ENCODE measurements at regions not wholly inside any gene's neighbourhood (a gene's known extent, or its start where the extent isn't known, plus 50 kb on each side); places are given as distances from the start of the nearest gene placed in this dataset.

DNA sequence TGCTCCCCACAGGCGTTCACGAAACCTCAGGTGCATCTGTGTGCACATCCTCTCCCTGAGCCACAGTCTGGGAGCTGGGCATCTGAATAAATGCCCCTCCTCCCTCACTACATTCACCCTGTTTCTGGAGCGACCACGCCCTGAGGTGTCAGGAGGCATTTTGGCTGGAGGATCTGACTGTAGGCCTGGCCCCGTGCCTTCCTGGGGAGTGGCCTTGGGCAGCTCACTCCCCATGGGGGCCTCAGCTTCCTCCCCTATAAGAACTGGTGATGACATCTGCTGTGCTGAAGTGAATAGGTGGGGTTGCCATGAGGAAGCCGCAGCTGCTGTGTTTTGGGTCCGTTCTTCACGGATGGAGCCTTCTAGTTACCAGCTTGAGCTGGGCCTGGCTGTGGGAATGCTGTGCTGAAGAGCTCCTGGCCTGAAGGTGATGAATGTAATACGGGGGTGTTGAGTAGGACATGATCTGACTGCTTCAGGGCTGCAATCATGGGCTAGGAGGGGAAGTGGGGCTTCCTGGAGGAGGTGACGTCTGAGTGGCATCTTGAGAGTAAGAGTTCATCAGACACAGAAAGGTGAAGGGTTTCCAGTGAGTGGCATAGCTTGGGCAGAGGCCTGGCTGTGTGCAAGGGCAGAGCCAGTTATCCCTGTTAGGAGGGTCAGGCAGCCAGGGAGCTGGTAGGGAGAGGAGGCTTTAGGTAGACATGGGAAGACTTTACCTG lies 58.2 kb downstream of the GLI2 start:
- Histone ChIP-seq H3K9me3 (ENCODE audit: low read depth) (no peaks in the 10 kb centered on the region), H2AFZ (no peak overlapping the region), H3K4me1 (ENCODE audit: insufficient read depth) (peaks cover 18% of the 10 kb centered on the region), H3K36me3 (replicated peaks; ENCODE audit: insufficient read depth, low read depth) (no peaks in the 10 kb centered on the region), H4K20me1 (ENCODE audit: insufficient read depth, poor library complexity, severe bottlenecking) (peaks cover 2% of the 10 kb centered on the region), H3K27me3 (no peaks in the 10 kb centered on the region), H3K27ac (no peak overlapping the region), H3K9me2 (replicated peaks; ENCODE audit: insufficient read depth) (no peaks in the 10 kb centered on the region), H3K4me2 (no peak overlapping the region), H3K4me3 (no peak overlapping the region), H3K79me2 (peaks cover 7% of the 10 kb centered on the region)
- DNase-seq (ENCODE audit: low spot score) = no peak
- 81% methylated on average over 10 of the region's 10 CpGs for WGBS (ENCODE audit: low lambda C conversion rate, missing lambda C conversion rate)
- TF ChIP-seq, protein P1, sequence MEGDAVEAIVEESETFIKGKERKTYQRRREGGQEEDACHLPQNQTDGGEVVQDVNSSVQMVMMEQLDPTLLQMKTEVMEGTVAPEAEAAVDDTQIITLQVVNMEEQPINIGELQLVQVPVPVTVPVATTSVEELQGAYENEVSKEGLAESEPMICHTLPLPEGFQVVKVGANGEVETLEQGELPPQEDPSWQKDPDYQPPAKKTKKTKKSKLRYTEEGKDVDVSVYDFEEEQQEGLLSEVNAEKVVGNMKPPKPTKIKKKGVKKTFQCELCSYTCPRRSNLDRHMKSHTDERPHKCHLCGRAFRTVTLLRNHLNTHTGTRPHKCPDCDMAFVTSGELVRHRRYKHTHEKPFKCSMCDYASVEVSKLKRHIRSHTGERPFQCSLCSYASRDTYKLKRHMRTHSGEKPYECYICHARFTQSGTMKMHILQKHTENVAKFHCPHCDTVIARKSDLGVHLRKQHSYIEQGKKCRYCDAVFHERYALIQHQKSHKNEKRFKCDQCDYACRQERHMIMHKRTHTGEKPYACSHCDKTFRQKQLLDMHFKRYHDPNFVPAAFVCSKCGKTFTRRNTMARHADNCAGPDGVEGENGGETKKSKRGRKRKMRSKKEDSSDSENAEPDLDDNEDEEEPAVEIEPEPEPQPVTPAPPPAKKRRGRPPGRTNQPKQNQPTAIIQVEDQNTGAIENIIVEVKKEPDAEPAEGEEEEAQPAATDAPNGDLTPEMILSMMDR (IDR thresholded peaks at IDR 0.05; ENCODE audit: poor library complexity) = no peak
- TF ChIP-seq EZH2phosphoT487 (IDR thresholded peaks at IDR 0.05; ENCODE audit: low read depth, severe bottlenecking, unreplicated experiment) (no peak), EZH2 (IDR thresholded peaks at IDR 0.05; ENCODE audit: borderline replicate concordance) (no peak)

DNA sequence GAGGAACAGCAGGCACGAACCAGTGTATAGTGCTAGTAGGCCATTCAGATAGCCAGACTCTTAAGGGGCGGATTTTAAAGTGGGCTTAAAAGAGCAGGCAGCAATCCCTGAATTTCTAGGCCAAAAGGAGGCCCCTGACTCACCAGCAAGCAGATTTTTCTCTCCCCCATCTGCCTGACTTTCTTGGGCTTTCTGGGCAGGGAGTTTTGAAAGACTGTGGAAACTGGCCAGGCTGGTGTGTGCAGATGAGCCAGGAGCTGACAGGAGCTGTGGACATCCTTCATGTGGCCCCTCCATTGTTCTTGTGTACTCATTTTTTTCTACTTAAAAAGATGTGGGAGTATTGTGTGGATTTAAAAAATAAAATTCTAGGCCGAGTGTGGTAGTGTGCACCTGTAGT lies 59.0 kb downstream of the GLI2 start:
- 91% methylated on average over 3 of the region's 3 CpGs for WGBS (ENCODE audit: low lambda C conversion rate, missing lambda C conversion rate)

DNA sequence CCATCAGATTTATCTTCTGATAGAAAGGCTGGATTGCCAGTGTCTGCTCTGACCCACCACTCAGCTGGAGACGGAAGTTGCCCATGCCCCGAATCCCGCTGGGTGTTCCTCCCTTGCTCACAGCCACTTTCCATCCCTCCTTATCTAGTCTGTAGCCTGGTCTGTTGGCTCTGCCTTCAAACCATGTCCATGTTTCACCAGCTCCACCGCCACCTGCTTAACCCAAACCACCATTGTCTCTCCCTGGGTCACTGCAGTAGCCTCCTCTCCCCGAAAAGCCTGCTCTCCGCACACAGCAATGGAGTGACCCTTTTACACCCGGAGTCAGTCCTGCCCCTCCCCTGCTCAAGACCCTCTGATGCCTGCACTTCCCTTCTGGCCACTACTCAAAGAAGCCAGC lies 60.4 kb downstream of the GLI2 start:
- H3K36me3 ChIP-seq (replicated peaks; ENCODE audit: insufficient read depth, low read depth) = no peaks in the 10 kb centered on the region
- no peak for DNase-seq (ENCODE audit: low spot score)
- peaks cover 2% of the 10 kb centered on the region for H4K20me1 ChIP-seq (ENCODE audit: insufficient read depth, poor library complexity, severe bottlenecking)
- H2AFZ ChIP-seq = no peak overlapping the region
- H3K9me3 ChIP-seq (ENCODE audit: low read depth) = no peaks in the 10 kb centered on the region
- peaks cover 18% of the 10 kb centered on the region for H3K4me1 ChIP-seq (ENCODE audit: insufficient read depth)
- 81% methylated on average over 7 of the region's 7 CpGs for WGBS (ENCODE audit: low lambda C conversion rate, missing lambda C conversion rate)
- TF ChIP-seq, protein P1 (IDR thresholded peaks at IDR 0.05; ENCODE audit: poor library complexity) = no peak
- no peak for TF ChIP-seq EZH2phosphoT487 (IDR thresholded peaks at IDR 0.05; ENCODE audit: low read depth, severe bottlenecking, unreplicated experiment)
- TF ChIP-seq EZH2 (IDR thresholded peaks at IDR 0.05; ENCODE audit: borderline replicate concordance) = no peak
- no peak overlapping the region for H3K4me3 ChIP-seq
- no peaks in the 10 kb centered on the region for H3K9me2 ChIP-seq (replicated peaks; ENCODE audit: insufficient read depth)
- H3K27me3 ChIP-seq = no peaks in the 10 kb centered on the region
- no peak overlapping the region for H3K27ac ChIP-seq
- no peak overlapping the region for H3K4me2 ChIP-seq
- peaks cover 5% of the 10 kb centered on the region for H3K79me2 ChIP-seq

More for the DNA sequence above, 59.0 kb downstream of the GLI2 start:
- Histone ChIP-seq H2AFZ (no peak overlapping the region), H3K4me2 (no peak overlapping the region), H4K20me1 (ENCODE audit: insufficient read depth, poor library complexity, severe bottlenecking) (peaks cover 2% of the 10 kb centered on the region), H3K79me2 (peaks cover 7% of the 10 kb centered on the region), H3K36me3 (replicated peaks; ENCODE audit: insufficient read depth, low read depth) (no peaks in the 10 kb centered on the region), H3K4me1 (ENCODE audit: insufficient read depth) (peaks cover 18% of the 10 kb centered on the region), H3K9me2 (replicated peaks; ENCODE audit: insufficient read depth) (no peaks in the 10 kb centered on the region), H3K27ac (no peak overlapping the region), H3K4me3 (no peak overlapping the region), H3K27me3 (no peaks in the 10 kb centered on the region), H3K9me3 (ENCODE audit: low read depth) (no peaks in the 10 kb centered on the region)
- DNase-seq (ENCODE audit: low spot score) = no peak
- TF ChIP-seq, protein P1 (IDR thresholded peaks at IDR 0.05; ENCODE audit: poor library complexity) = no peak
- TF ChIP-seq EZH2phosphoT487 (IDR thresholded peaks at IDR 0.05; ENCODE audit: low read depth, severe bottlenecking, unreplicated experiment) (no peak), EZH2 (IDR thresholded peaks at IDR 0.05; ENCODE audit: borderline replicate concordance) (no peak)
